Muscle of arm (tissue), 1 donor: ENCODE measurements at regions not wholly inside any gene's neighbourhood (a gene's known extent, or its start where the extent isn't known, plus 50 kb on each side); places are given as distances from the start of the nearest gene placed in this dataset.

ENCODE experiments used
- DNase-seq: peaks from one replicate; pipeline ENCODE4 v3.0.0-alpha.2; 2013

GRCh38 chr1:14522926-14523241, 75.6 kb upstream of the KAZN start:
- DNase-seq, result peak; percentile 44

GRCh38 chr1:14524826-14525636, 73.5 kb upstream of the KAZN start:
- no peak for DNase-seq

GRCh38 chr1:14529475-14529874, 69.0 kb upstream of the KAZN start:
- DNase-seq, result no peak

DNA sequence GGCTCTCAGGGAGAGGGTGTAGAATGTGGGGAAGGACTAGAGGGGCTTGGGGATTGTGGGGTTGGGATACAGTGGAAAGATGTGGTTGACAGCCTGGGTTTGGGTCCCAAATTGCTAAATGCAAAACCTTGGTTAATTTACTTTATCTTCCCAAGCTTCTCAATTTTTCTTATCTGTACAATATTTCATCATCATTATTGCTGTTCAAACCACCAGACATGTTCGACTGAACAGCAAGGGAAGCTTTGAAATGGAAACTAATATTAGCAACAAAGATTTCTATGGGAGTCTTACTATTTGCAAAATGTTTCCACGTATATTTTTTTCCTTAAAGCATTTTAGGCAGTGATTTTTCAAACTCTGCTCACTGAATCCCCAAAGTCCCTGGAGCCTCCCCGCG, 67.0 kb upstream of the KAZN start:
- no peak for DNase-seq

DNA sequence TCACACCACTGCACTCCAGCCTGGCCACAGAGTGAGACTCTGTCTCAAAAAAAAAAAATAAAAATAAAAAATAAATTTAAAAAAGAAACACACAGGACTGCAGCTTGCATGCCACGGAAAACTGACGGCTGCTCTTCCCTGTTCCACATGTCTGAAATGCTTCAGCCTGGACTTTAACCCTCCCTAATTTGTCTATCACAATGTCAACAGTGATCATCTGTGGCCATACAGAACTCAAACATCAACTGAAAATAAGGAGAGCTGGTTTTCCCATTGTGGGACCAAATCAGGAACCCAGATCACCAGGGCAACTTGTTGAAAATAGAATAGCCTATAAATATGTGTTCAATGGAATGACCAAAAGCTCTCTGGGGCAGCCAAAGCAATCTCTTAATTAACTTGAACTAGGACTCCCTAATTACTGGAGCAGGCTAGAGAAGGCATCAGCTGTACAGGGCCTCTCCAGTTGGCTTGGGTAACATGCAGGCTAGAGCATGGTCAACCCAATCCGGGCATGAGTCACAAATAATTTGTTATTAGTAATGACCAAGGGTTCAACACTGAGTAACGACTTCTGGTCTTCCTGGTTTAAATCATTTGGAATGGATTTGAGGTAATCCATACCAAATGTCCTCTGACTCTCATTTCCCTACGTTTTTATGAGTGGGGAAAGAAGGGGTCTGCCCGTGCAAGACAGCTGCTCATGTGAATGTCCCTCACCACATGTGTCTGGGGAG, 62.7 kb upstream of the KAZN start:
- DNase-seq, result no peak

GRCh38 chr1:14538335-14538734, 60.1 kb upstream of the KAZN start:
- no peak for DNase-seq

- no peak for DNase-seq
These were observed 59.2 kb upstream of the KAZN start for GRCh38 chr1:14539309-14539708.

- no peak for DNase-seq
These were observed 58.4 kb upstream of the KAZN start for GRCh38 chr1:14539953-14540563.

GRCh38 chr1:14541348-14541747, 57.1 kb upstream of the KAZN start:
- no peak for DNase-seq

GRCh38 chr1:14543191-14543840, 55.2 kb upstream of the KAZN start:
- DNase-seq, result no peak

GRCh38 chr1:14544319-14544718, 54.2 kb upstream of the KAZN start:
- DNase-seq, result no peak

- DNase-seq, result no peak
These were observed 53.0 kb upstream of the KAZN start for GRCh38 chr1:14545422-14546025.

- DNase-seq, result no peak
These were observed 52.1 kb upstream of the KAZN start for GRCh38 chr1:14546416-14546815.
